GM12878 (cell line): ENCODE measurements at regions not wholly inside any gene's neighbourhood (a gene's known extent, or its start where the extent isn't known, plus 50 kb on each side); places are given as distances from the start of the nearest gene placed in this dataset.

ENCODE experiments used
- ATAC-seq: fragments of 200-7000 bp; cut with Tn5 transposase; 3 replicates; pipeline ENCODE4 v1.9.1; 2020; ENCODE audit warnings: mild to moderate bottlenecking, moderate library complexity
- BruUV-seq: library from RNA; stranded (reverse); fragments of 400-500 nt; replicated peaks from 2 replicates; lab custom pipeline; 2021; lab: Mats Ljungman, UMichigan
- CTCF ChIA-PET: fragments of 300-600 bp; sonication (Branson Sonifier 250); formaldehyde crosslinking; extraction: SDS; loops from one replicate; lab custom pipeline; 2021; ENCODE audit warnings: inconsistent platforms; lab: Yijun Ruan, JAX
- POLR2A ChIA-PET: fragments of 350-600 bp; formaldehyde crosslinking; extraction: SDS; loops from one replicate; lab custom pipeline; 2021; ENCODE audit warnings: inconsistent platforms; lab: Charles Lee
- RAD21 ChIA-PET: fragments of 300-600 bp; sonication (Branson Sonifier 250); formaldehyde crosslinking; loops from one replicate; lab custom pipeline; 2023; ENCODE audit warnings: antibody characterized with exemption; ENCODE audit not compliant: unreplicated experiment; lab: Charles Lee
- SMC1A ChIA-PET: fragments of 300-600 bp; sonication (Branson Sonifier 250); formaldehyde crosslinking; loops from one replicate; lab custom pipeline; 2023; ENCODE audit not compliant: unreplicated experiment, uncharacterized antibody; lab: Charles Lee
- DNase-seq: peaks from one replicate; pipeline ENCODE4 v3.0.0-alpha.2; 2011; ENCODE audit warnings: low read depth, low spot score
- FAIRE-seq: peaks from 3 replicates; lab custom pipeline; 2011; peaks lifted over from hg19 to GRCh38; lab: Jason Lieb, UNC
- H2AFZ ChIP-seq: 2 replicates; pipeline ENCODE4 v1.6.0; 2011; ENCODE audit warnings: low read depth, low read length, control low read depth; ENCODE audit not compliant: control insufficient read depth
- H3K27ac ChIP-seq: 2 replicates; pipeline ENCODE4 v1.5.1; 2011; ENCODE audit warnings: control low read depth; ENCODE audit not compliant: control insufficient read depth, insufficient read depth
- H3K27me3 ChIP-seq, 2 experiments: replicated peaks in 1 of 2; 2 replicates each; pipeline versions ENCODE4 v1.6.0 to v1.6.1; 2011; ENCODE audit warnings: low read length in 1 of 2; ENCODE audit not compliant: control insufficient read depth in 2 of 2, insufficient read depth in 2 of 2
- H3K36me3 ChIP-seq, 2 experiments: 2 replicates each; pipeline ENCODE4 v1.5.1; 2011; ENCODE audit warnings: low read length in 1 of 2; ENCODE audit not compliant: control insufficient read depth in 2 of 2, insufficient read depth in 2 of 2
- H3K4me1 ChIP-seq: 2 replicates; pipeline ENCODE4 v1.6.1; 2011; ENCODE audit warnings: mild to moderate bottlenecking, low read length, moderate library complexity, mixed read lengths; ENCODE audit not compliant: control insufficient read depth, insufficient read depth
- H3K4me2 ChIP-seq: 2 replicates; pipeline ENCODE4 v1.6.0; 2011; ENCODE audit warnings: control low read depth; ENCODE audit not compliant: control insufficient read depth, insufficient read depth
- H3K4me3 ChIP-seq: fragments of 200-600 bp; sonication (generic); 2 replicates; pipeline ENCODE4 v1.5.1; 2016
- H3K79me2 ChIP-seq: 2 replicates; pipeline ENCODE4 v1.6.0; 2011; ENCODE audit warnings: low read length; ENCODE audit not compliant: control insufficient read depth, insufficient read depth
- H3K9ac ChIP-seq: 2 replicates; pipeline ENCODE4 v1.8.0; 2011; ENCODE audit warnings: low read length, control low read depth, mixed read lengths; ENCODE audit not compliant: control insufficient read depth, insufficient read depth
- H3K9me3 ChIP-seq: replicated peaks from 3 replicates; pipeline ENCODE4 v1.5.1; 2011; ENCODE audit warnings: mild to moderate bottlenecking, low read length; ENCODE audit not compliant: control insufficient read depth, insufficient read depth
- H4K20me1 ChIP-seq: 2 replicates; pipeline ENCODE4 v1.6.0; 2011; ENCODE audit not compliant: control insufficient read depth, insufficient read depth
- CHD4 ChIP-seq: fragments of 200-600 bp; sonication (generic); IDR thresholded peaks from 2 replicates; pipeline ENCODE4 v1.6.1; 2016; ENCODE audit warnings: mild to moderate bottlenecking
- KLF5 ChIP-seq: fragments of 450-650 bp; IDR thresholded peaks from 2 replicates; pipeline ENCODE4 v1.6.1; 2014; ENCODE audit warnings: mild to moderate bottlenecking; ENCODE audit not compliant: partially characterized antibody
- MYB ChIP-seq: fragments of 150-350 bp; IDR thresholded peaks from 2 replicates; pipeline ENCODE4 v1.6.1; 2014; ENCODE audit warnings: mild to moderate bottlenecking, low read depth, low read length, borderline replicate concordance
- RELA ChIP-seq: fragments of 450-650 bp; IDR thresholded peaks from 2 replicates; pipeline ENCODE4 v1.8.0; 2014; ENCODE audit warnings: borderline replicate concordance; ENCODE audit not compliant: partially characterized antibody
- ZNF384 ChIP-seq: IDR thresholded peaks from 2 replicates; pipeline ENCODE4 v1.6.1; 2012; ENCODE audit warnings: low read depth, mild to moderate bottlenecking, low read length, improper control_type of control experiment, borderline replicate concordance
- WGBS: methylation state at CpG from one replicate; pipeline ENCODE4 v1.1.6; 2016; ENCODE audit warnings: low lambda C conversion rate; ENCODE audit not compliant: insufficient replicate concordance, insufficient coverage; ENCODE audit errors: missing lambda C conversion rate; 5-methylcytosine and 5-hydroxymethylcytosine counted together
- in situ Hi-C: fragments of 300-500 bp; cut with MboI; formaldehyde crosslinking; loops from 9 replicates; pipeline ENCODE4 v1.14.3; 2018; ENCODE audit warnings: mixed read lengths
- intact Hi-C: fragments of 100-400 bp; cut with micrococcal nuclease; formaldehyde crosslinking; loops from one replicate; pipeline ENCODE4 v1.14.2; 2022; ENCODE audit not compliant: unreplicated experiment
- TF ChIP-seq, protein P1 (sequence below): IDR thresholded peaks from 2 replicates; pipeline ENCODE4 v1.6.1; 2012; ENCODE audit warnings: low read length, inconsistent platforms
- TF ChIP-seq, protein P2 (sequence below): IDR thresholded peaks from 2 replicates; pipeline ENCODE4 v1.6.1; 2011; ENCODE audit warnings: low read depth, low read length, improper control_type of control experiment, borderline replicate concordance

DNA sequence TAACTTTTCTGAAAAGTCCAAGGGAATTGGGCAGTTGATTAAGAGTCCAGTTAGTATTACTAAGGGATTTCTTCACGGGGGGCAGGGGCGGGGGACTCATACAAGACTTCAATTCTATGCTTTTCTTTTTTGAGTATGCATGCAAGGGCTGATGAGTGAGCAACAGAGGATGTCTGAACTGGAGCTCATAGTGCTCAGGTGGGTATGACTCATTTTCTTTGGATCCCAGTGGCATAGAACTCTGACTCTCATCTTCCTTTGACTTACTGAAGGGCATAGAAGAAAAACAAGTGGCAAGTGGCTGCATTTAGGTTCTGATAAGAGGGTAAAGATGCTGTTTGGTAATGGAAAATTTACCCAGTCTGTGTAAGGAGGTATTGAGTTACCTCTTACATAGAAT is 749.2 kb downstream of the NOVA1 start:
- ATAC-seq (no peak), FAIRE-seq (no peak), DNase-seq (no peak)
- Histone ChIP-seq H2AFZ (no peak overlapping the region), H3K36me3 (no peaks in the 10 kb centered on the region), H3K4me2 (no peak overlapping the region), H3K9ac (no peak overlapping the region), H3K9me3 (no peaks in the 10 kb centered on the region), H3K27ac (no peak overlapping the region), H3K4me3 (no peak overlapping the region), H3K4me1 (no peaks in the 10 kb centered on the region), H4K20me1 (no peaks in the 10 kb centered on the region), H3K79me2 (no peaks in the 10 kb centered on the region), H3K27me3 (no peaks in the 10 kb centered on the region)
- ChIA-PET SMC1A (no interaction called here), POLR2A (no interaction called here), RAD21 (no interaction called here), CTCF (no interaction called here)
- no TSS peak for BruUV-seq
- intact Hi-C loops = no loop called here
- in situ Hi-C loops = no loop called here
- WGBS = 0% methylated on average over 2 of the region's 2 CpGs
- no peak for TF ChIP-seq MYB
- TF ChIP-seq RELA = no peak
- TF ChIP-seq ZNF384 = no peak
- TF ChIP-seq, protein P1, sequence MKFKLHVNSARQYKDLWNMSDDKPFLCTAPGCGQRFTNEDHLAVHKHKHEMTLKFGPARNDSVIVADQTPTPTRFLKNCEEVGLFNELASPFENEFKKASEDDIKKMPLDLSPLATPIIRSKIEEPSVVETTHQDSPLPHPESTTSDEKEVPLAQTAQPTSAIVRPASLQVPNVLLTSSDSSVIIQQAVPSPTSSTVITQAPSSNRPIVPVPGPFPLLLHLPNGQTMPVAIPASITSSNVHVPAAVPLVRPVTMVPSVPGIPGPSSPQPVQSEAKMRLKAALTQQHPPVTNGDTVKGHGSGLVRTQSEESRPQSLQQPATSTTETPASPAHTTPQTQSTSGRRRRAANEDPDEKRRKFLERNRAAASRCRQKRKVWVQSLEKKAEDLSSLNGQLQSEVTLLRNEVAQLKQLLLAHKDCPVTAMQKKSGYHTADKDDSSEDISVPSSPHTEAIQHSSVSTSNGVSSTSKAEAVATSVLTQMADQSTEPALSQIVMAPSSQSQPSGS = no peak

DNA sequence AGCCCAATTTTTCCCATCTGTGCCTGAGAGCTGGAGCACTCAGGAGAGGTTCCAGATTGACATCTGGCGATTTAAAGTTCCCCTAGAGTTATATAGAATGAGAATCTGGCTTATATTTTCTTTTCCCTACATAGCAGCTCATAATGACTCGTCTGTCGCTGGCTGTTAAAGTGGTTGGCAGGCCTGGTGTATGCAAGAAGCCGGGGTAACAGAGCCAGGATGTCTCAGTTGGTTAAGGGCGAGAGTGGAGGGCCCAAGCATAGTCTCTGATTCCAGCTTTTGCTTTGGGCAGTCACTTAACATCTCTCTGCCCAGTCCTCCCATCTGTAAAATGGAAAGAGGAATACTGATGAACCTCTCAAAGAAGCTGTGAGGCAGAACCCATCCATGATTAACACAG is 751.6 kb downstream of the NOVA1 start:
- POLR2A ChIA-PET = no interaction called here
- H3K27me3 ChIP-seq = no peaks in the 10 kb centered on the region
- TF ChIP-seq CHD4 (no peak), KLF5 (no peak)
- TF ChIP-seq, protein P2, sequence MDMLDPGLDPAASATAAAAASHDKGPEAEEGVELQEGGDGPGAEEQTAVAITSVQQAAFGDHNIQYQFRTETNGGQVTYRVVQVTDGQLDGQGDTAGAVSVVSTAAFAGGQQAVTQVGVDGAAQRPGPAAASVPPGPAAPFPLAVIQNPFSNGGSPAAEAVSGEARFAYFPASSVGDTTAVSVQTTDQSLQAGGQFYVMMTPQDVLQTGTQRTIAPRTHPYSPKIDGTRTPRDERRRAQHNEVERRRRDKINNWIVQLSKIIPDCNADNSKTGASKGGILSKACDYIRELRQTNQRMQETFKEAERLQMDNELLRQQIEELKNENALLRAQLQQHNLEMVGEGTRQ = no peak
- TF ChIP-seq, all 136 proteins: peak for 0
- Histone ChIP-seq H2AFZ (no peak overlapping the region), H4K20me1 (no peaks in the 10 kb centered on the region), H3K27ac (no peak overlapping the region), H3K36me3 (no peaks in the 10 kb centered on the region), H3K9me3 (no peaks in the 10 kb centered on the region), H3K4me1 (no peaks in the 10 kb centered on the region), H3K79me2 (no peaks in the 10 kb centered on the region), H3K4me2 (no peak overlapping the region), H3K4me3 (no peak overlapping the region), H3K9ac (no peak overlapping the region)
- DNase-seq (no peak), FAIRE-seq (no peak), ATAC-seq (no peak)
- intact Hi-C loops (no loop called here), in situ Hi-C loops (no loop called here)
- ChIA-PET CTCF (no interaction called here), SMC1A (no interaction called here), RAD21 (no interaction called here)
- 3% methylated on average over 5 of the region's 5 CpGs for WGBS
- BruUV-seq = no TSS peak
